HL-60 (cell line): ENCODE measurements at regions not wholly inside any gene's neighbourhood (a gene's known extent, or its start where the extent isn't known, plus 50 kb on each side); places are given as distances from the start of the nearest gene placed in this dataset.

Experiments used
- CTCF ChIP-seq: IDR thresholded peaks from one replicate; pipeline ENCODE4 v1.5.1; 2011; ENCODE audit warnings: low read length, control low read depth, inconsistent platforms; ENCODE audit not compliant: insufficient read depth
- GABPA ChIP-seq: IDR thresholded peaks from 2 replicates; pipeline ENCODE4 v1.6.1; 2012; ENCODE audit warnings: low read depth
- POLR2AphosphoS5 ChIP-seq: IDR thresholded peaks from 2 replicates; pipeline ENCODE4 v1.6.1; 2012; ENCODE audit warnings: low read depth

GRCh38 chr3:111480091-111480490 lies 61.9 kb upstream of the CD96 start:
- TF ChIP-seq CTCF (no peak), POLR2AphosphoS5 (no peak), GABPA (no peak)
